T-cell (primary cell): ENCODE measurements at regions not wholly inside any gene's neighbourhood (a gene's known extent, or its start where the extent isn't known, plus 50 kb on each side); places are given as distances from the start of the nearest gene placed in this dataset.

Experiments
- ATAC-seq, 4 experiments: fragments of 200-7000 bp in 3 of 4; fragments of 150-1000 bp in 1 of 4; cut with Tn5 transposase; replicated peaks in 1 of 4; 1 replicate in 3 of 4; 2 replicates in 1 of 4; pipeline ENCODE4 v1.10.0; 2021; ENCODE audit warnings: moderate library complexity in 3 of 4, mild to moderate bottlenecking in 2 of 4, moderate number of reproducible peaks in 1 of 4
- CTCF ChIA-PET, 2 donors: fragments of 300-600 bp; sonication (Branson Sonifier 250); formaldehyde crosslinking; loops; one replicate each; lab custom pipeline; 2022; ENCODE audit warnings: antibody characterized with exemption in 2 of 2; lab: Charles Lee
- POLR2A ChIA-PET, 2 donors: fragments of 300-600 bp; sonication (Branson Sonifier 250); formaldehyde crosslinking; loops; one replicate each; lab custom pipeline; 2022; ENCODE audit warnings: antibody characterized with exemption in 2 of 2; lab: Charles Lee
- DNase-seq, 35 experiments: peaks; one replicate each; pipeline versions ENCODE4 v3.0.0 to v3.0.0-alpha.2; 2013 to 2023
- H3K27ac ChIP-seq: one replicate; pipeline ENCODE4 v1.5.1; 2013; ENCODE audit warnings: low read length
- H3K27me3 ChIP-seq, 2 experiments: replicated peaks in 1 of 2; 1 replicate in 1 of 2; 2 replicates in 1 of 2; pipeline versions ENCODE4 v1.6.1 to v1.7.0; 2013; ENCODE audit warnings: low read length in 1 of 2, mixed read lengths in 1 of 2; ENCODE audit not compliant: control insufficient read depth in 2 of 2, insufficient read depth in 2 of 2; ENCODE audit errors: extremely low read depth in 1 of 2
- H3K36me3 ChIP-seq, 2 donors: 1 replicate in 1 of 2; 2 replicates in 1 of 2; pipeline versions ENCODE4 v1.6.1 to v1.7.0; 2013; ENCODE audit warnings: low read length in 1 of 2; ENCODE audit not compliant: control insufficient read depth in 2 of 2, insufficient read depth in 1 of 2; ENCODE audit errors: extremely low read depth in 1 of 2
- H3K4me1 ChIP-seq, 2 experiments: 1 replicate in 1 of 2; 2 replicates in 1 of 2; pipeline versions ENCODE4 v1.6.1 to v1.7.0; 2013; ENCODE audit warnings: low read length in 2 of 2, mixed read lengths in 1 of 2; ENCODE audit not compliant: insufficient read depth in 2 of 2, control insufficient read depth in 1 of 2; ENCODE audit errors: extremely low read depth in 1 of 2
- H3K4me3 ChIP-seq, 2 donors: 1 replicate in 1 of 2; 2 replicates in 1 of 2; pipeline versions ENCODE4 v1.5.1 to v1.7.0; 2013; ENCODE audit warnings: mild to moderate bottlenecking in 2 of 2, low read length in 1 of 2, moderate library complexity in 1 of 2; ENCODE audit not compliant: control insufficient read depth in 1 of 2; ENCODE audit errors: extremely low read depth in 1 of 2
- H3K9me3 ChIP-seq: 2 replicates; pipeline ENCODE4 v1.7.0; 2013
- H3K27ac Mint-ChIP-seq, 2 donors: one replicate each; pipeline ENCODE4 v1.8.0; 2020 to 2021; ENCODE audit warnings: mild to moderate bottlenecking in 2 of 2, mixed read lengths in 2 of 2
- H3K27me3 Mint-ChIP-seq, 2 donors: one replicate each; pipeline ENCODE4 v1.8.0; 2021 to 2022; ENCODE audit warnings: mixed read lengths in 2 of 2
- H3K36me3 Mint-ChIP-seq: one replicate; pipeline ENCODE4 v1.8.0; 2021; ENCODE audit warnings: mixed read lengths
- H3K4me1 Mint-ChIP-seq, 3 donors: one replicate each; pipeline ENCODE4 v1.8.0; 2020 to 2022; ENCODE audit warnings: mixed read lengths in 3 of 3, mild to moderate bottlenecking in 1 of 3
- H3K4me3 Mint-ChIP-seq, 3 donors: one replicate each; pipeline ENCODE4 v1.8.0; 2020 to 2022; ENCODE audit warnings: mild to moderate bottlenecking in 3 of 3, mixed read lengths in 3 of 3, moderate library complexity in 3 of 3
- H3K9me3 Mint-ChIP-seq, 3 donors: one replicate each; pipeline ENCODE4 v1.8.0; 2020 to 2022; ENCODE audit warnings: mixed read lengths in 3 of 3
- WGBS: methylation state at CpG from one replicate; pipeline ENCODE4 v1.1.5; 2013; ENCODE audit warnings: missing lambda C conversion rate; ENCODE audit not compliant: insufficient coverage; 5-methylcytosine and 5-hydroxymethylcytosine counted together

- no peak overlapping the region for H3K4me3 ChIP-seq
- DNase-seq (no peak), ATAC-seq (no peak)
- no peaks in the 10 kb centered on the region for H3K27me3 ChIP-seq
- H3K27me3 Mint-ChIP-seq, result no peaks in the 10 kb centered on the region
- no peaks in the 10 kb centered on the region for H3K36me3 ChIP-seq
- H3K27ac Mint-ChIP-seq, result no peak overlapping the region
- no peaks in the 10 kb centered on the region for H3K4me1 ChIP-seq
- H3K4me3 Mint-ChIP-seq, result no peak overlapping the region
- WGBS, result 73% methylated on average over 2 of the region's 2 CpGs
- no peaks in the 10 kb centered on the region for H3K4me1 Mint-ChIP-seq
- H3K27ac ChIP-seq, result no peak overlapping the region
- ChIA-PET CTCF (no interaction called here), POLR2A (no interaction called here)
- no peaks in the 10 kb centered on the region for H3K36me3 Mint-ChIP-seq
- no peaks in the 10 kb centered on the region for H3K9me3 ChIP-seq
- peaks cover 5 to 11% (median 6%) of the 10 kb centered on the region in 3 donors for H3K9me3 Mint-ChIP-seq
Measured at GRCh38 chr5:2677689-2678088, 73.8 kb downstream of the IRX2 start.

DNA sequence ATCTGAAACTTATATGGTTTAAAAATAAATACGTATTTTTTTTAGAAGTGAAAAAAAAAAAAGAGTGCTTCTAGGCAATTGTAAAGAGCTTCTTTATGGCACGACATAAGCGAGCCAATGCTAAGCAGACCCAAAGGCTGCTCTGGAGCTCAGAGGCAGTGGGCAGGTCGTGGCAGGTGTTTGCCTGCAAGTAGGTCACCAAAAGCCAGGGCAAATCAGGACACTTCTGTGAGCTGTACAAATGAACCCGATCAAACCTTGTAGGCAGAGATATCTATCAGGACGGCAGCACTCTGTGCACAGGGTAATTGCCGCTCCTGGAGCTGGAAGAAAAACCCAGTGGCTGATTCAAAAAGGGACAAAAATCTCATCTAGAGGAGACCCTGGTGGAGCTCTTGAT lies 75.9 kb downstream of the IRX2 start:
- no peaks in the 10 kb centered on the region for H3K36me3 ChIP-seq
- no peak overlapping the region for H3K27ac ChIP-seq
- Mint-ChIP-seq H3K4me3 (no peak overlapping the region), H3K27me3 (no peaks in the 10 kb centered on the region), H3K4me1 (no peaks in the 10 kb centered on the region), H3K36me3 (no peaks in the 10 kb centered on the region), H3K27ac (no peak overlapping the region), H3K9me3 (peaks cover 5 to 6% (median 6%) of the 10 kb centered on the region in 3 donors)
- ATAC-seq (no peak), DNase-seq (no peak)
- H3K27me3 ChIP-seq, result no peaks in the 10 kb centered on the region
- CTCF ChIA-PET, result no interaction called here
- no peaks in the 10 kb centered on the region for H3K4me1 ChIP-seq
- WGBS, result 82% methylated on average over 7 of the region's 7 CpGs
- H3K9me3 ChIP-seq, result no peaks in the 10 kb centered on the region
- POLR2A ChIA-PET, result no interaction called here
- no peak overlapping the region for H3K4me3 ChIP-seq

DNA sequence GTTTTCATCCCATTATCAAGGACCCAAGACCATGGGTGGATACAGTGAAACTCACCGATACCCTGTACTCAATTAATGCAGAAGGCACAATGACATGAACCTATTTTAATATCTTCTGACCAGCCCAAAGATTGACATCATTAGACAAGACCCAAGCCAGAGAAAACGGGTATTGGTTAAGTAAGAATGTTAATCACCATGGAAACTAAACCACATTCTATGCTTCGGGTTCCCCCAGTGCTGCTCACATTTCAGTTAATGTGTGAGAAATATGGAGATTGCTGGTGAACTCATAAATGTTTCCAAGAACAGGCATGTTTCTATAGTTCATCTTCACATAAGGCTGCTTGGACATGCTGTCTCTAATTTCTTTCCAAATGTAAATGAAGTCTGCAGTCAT lies 77.0 kb downstream of the IRX2 start:
- H3K9me3 Mint-ChIP-seq, result peaks cover 5 to 6% (median 6%) of the 10 kb centered on the region in 3 donors
- H3K27ac Mint-ChIP-seq, result no peak overlapping the region
- H3K36me3 ChIP-seq, result no peaks in the 10 kb centered on the region
- H3K27me3 Mint-ChIP-seq, result no peaks in the 10 kb centered on the region
- no peaks in the 10 kb centered on the region for H3K4me1 Mint-ChIP-seq
- no peak overlapping the region for H3K27ac ChIP-seq
- no peaks in the 10 kb centered on the region for H3K4me1 ChIP-seq
- CTCF ChIA-PET, result no interaction called here
- no peaks in the 10 kb centered on the region for H3K27me3 ChIP-seq
- no CpG with 5 or more reads among the region's 3 CpGs for WGBS
- DNase-seq (no peak), ATAC-seq (no peak)
- POLR2A ChIA-PET, result no interaction called here
- no peak overlapping the region for H3K4me3 Mint-ChIP-seq
- no peak overlapping the region for H3K4me3 ChIP-seq
- H3K9me3 ChIP-seq, result no peaks in the 10 kb centered on the region
- no peaks in the 10 kb centered on the region for H3K36me3 Mint-ChIP-seq

GRCh38 chr5:2670940-2671339 lies 80.5 kb downstream of the IRX2 start:
- DNase-seq, result no peak
- Histone ChIP-seq H3K36me3 (no peaks in the 10 kb centered on the region), H3K27ac (no peak overlapping the region), H3K4me1 (no peaks in the 10 kb centered on the region), H3K4me3 (no peak overlapping the region), H3K27me3 (peaks cover 0 to 3% of the 10 kb centered on the region in 2 experiments), H3K9me3 (no peaks in the 10 kb centered on the region)
- ChIA-PET CTCF (no interaction called here), POLR2A (no interaction called here)
- ATAC-seq, result no peak
- Mint-ChIP-seq H3K9me3 (no peaks in the 10 kb centered on the region), H3K36me3 (no peaks in the 10 kb centered on the region), H3K27ac (no peak overlapping the region), H3K4me1 (no peaks in the 10 kb centered on the region), H3K27me3 (no peaks in the 10 kb centered on the region), H3K4me3 (no peak overlapping the region)
- 85% methylated on average over 7 of the region's 14 CpGs for WGBS

GRCh38 chr5:2669913-2670312 lies 81.6 kb downstream of the IRX2 start:
- no peaks in the 10 kb centered on the region for H3K36me3 Mint-ChIP-seq
- H3K36me3 ChIP-seq, result no peaks in the 10 kb centered on the region
- no peaks in the 10 kb centered on the region for H3K4me1 ChIP-seq
- H3K4me1 Mint-ChIP-seq, result no peaks in the 10 kb centered on the region
- H3K27me3 Mint-ChIP-seq, result no peaks in the 10 kb centered on the region
- H3K27ac ChIP-seq, result no peak overlapping the region
- H3K27ac Mint-ChIP-seq, result no peak overlapping the region
- POLR2A ChIA-PET, result interaction anchor here in 1 of 2 donors (0.6 kb wide), 1 partner anchor 34 kb away, joined by 8 read pairs; no protein-coding TSS in a partner anchor
- no peak overlapping the region for H3K4me3 ChIP-seq
- H3K4me3 Mint-ChIP-seq, result no peak overlapping the region
- H3K27me3 ChIP-seq, result peaks cover 0 to 3% of the 10 kb centered on the region in 2 experiments
- no peak for DNase-seq
- WGBS, result 88% methylated on average over 9 of the region's 16 CpGs
- no peaks in the 10 kb centered on the region for H3K9me3 Mint-ChIP-seq
- H3K9me3 ChIP-seq, result no peaks in the 10 kb centered on the region
- no peak for ATAC-seq
- CTCF ChIA-PET, result no interaction called here

DNA sequence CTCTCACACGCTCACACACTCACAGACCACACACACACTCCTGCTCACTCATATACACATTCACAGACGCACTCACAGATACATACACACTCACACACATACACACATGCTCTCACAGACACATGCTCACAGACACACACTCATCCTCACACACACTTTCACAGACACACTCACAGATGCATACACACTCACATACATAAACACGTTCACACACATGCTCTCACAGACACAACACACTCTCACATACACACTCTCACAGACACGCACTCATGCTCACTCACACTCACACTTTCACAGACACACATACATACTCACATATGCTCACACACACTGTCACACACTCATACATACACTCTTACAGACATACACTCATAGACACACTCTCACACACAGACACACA lies 82.2 kb downstream of the IRX2 start:
- Mint-ChIP-seq H3K4me3 (no peak overlapping the region), H3K4me1 (no peaks in the 10 kb centered on the region), H3K9me3 (no peaks in the 10 kb centered on the region), H3K36me3 (no peaks in the 10 kb centered on the region), H3K27ac (no peak overlapping the region), H3K27me3 (peaks cover 3 to 5% of the 10 kb centered on the region in 2 donors)
- Histone ChIP-seq H3K27me3 (peaks cover 0 to 3% of the 10 kb centered on the region in 2 experiments), H3K4me3 (no peak overlapping the region), H3K36me3 (no peaks in the 10 kb centered on the region), H3K4me1 (no peaks in the 10 kb centered on the region), H3K9me3 (no peaks in the 10 kb centered on the region), H3K27ac (no peak overlapping the region)
- CTCF ChIA-PET, result no interaction called here
- ATAC-seq, result no peak
- 91% methylated on average over 4 of the region's 4 CpGs for WGBS
- POLR2A ChIA-PET, result no interaction called here
- no peak for DNase-seq

DNA sequence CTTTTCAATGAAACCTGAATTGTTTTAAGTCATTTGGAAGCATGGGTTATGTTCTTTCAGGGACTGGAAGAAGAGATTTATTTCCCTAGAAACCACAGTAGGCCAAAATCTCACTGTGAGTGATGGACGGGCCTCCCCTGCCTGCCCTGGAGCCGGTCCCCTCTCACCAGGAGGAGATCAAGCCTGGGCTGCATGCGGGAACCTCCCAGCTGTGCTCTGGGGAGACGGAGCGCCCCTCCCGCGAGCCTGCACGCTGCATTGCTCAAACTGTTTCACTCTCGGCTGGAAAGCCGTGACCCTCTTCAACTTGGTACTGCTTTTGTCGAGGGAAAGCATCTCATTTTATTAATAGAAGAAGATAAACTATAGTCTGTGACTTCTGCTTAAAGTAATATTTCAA lies 85.4 kb downstream of the IRX2 start:
- Histone ChIP-seq H3K9me3 (no peaks in the 10 kb centered on the region), H3K27ac (no peak overlapping the region), H3K4me3 (no peak overlapping the region), H3K36me3 (no peaks in the 10 kb centered on the region), H3K27me3 (peaks cover 0 to 3% of the 10 kb centered on the region in 2 experiments), H3K4me1 (no peaks in the 10 kb centered on the region)
- Mint-ChIP-seq H3K27me3 (peaks cover 3 to 5% of the 10 kb centered on the region in 2 donors), H3K4me1 (no peaks in the 10 kb centered on the region), H3K9me3 (peaks cover 0 to 5% (median 0%) of the 10 kb centered on the region in 3 donors), H3K4me3 (no peak overlapping the region), H3K36me3 (no peaks in the 10 kb centered on the region), H3K27ac (no peak overlapping the region)
- no peak for ATAC-seq
- ChIA-PET CTCF (no interaction called here), POLR2A (no interaction called here)
- 24% methylated on average over 7 of the region's 11 CpGs for WGBS
- no peak for DNase-seq
